MM.1S (cell line): ENCODE measurements at regions not wholly inside any gene's neighbourhood (a gene's known extent, or its start where the extent isn't known, plus 50 kb on each side); places are given as distances from the start of the nearest gene placed in this dataset.
"Not testable (repeated sequence)": the region's sequence is repeated elsewhere in the genome, so short reads cannot be mapped to it uniquely, and the experiment has no call there.

Experiments used
- EZH2 ChIP-seq: fragments of 300-600 bp; sonication (generic); optimal IDR thresholded peaks from 2 replicates; pipeline ENCODE3; 2017; ENCODE audit warnings: low read depth, mild to moderate bottlenecking, antibody characterized with exemption, low read length, mixed read lengths
- TF ChIP-seq, protein P1 (sequence below): fragments of 300-600 bp; sonication (generic); IDR thresholded peaks from 2 replicates; pipeline ENCODE4 v1.5.1; 2016; ENCODE audit warnings: antibody characterized with exemption, low read length, mixed read lengths

DNA sequence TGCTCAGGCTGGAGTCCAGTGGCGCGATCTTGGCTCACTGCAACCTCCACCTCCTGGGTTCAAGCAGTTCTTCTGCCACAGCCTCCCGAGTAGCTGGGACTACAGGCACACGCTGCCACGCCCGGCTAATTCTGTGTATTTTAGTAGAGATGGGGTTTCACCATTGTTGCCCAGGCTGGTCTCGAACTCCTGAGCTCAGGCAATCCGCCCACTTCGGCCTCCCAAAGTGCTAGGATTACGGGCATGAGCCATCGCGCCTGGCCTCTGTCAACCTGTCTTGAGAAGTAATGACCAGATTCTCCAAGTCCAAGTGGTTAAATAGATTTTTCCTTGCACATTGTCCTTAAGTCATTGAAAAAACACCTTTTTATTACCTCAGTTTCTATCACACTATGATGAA is 283.7 kb downstream of the KCNJ2 start:
- TF ChIP-seq, protein P1, sequence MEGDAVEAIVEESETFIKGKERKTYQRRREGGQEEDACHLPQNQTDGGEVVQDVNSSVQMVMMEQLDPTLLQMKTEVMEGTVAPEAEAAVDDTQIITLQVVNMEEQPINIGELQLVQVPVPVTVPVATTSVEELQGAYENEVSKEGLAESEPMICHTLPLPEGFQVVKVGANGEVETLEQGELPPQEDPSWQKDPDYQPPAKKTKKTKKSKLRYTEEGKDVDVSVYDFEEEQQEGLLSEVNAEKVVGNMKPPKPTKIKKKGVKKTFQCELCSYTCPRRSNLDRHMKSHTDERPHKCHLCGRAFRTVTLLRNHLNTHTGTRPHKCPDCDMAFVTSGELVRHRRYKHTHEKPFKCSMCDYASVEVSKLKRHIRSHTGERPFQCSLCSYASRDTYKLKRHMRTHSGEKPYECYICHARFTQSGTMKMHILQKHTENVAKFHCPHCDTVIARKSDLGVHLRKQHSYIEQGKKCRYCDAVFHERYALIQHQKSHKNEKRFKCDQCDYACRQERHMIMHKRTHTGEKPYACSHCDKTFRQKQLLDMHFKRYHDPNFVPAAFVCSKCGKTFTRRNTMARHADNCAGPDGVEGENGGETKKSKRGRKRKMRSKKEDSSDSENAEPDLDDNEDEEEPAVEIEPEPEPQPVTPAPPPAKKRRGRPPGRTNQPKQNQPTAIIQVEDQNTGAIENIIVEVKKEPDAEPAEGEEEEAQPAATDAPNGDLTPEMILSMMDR = not testable (repeated sequence)
- not testable (repeated sequence) for TF ChIP-seq EZH2
